ENCODE measurements at regions not wholly inside any gene's neighbourhood (a gene's known extent, or its start where the extent isn't known, plus 50 kb on each side); places are given as distances from the start of the nearest gene placed in this dataset.

DNA sequence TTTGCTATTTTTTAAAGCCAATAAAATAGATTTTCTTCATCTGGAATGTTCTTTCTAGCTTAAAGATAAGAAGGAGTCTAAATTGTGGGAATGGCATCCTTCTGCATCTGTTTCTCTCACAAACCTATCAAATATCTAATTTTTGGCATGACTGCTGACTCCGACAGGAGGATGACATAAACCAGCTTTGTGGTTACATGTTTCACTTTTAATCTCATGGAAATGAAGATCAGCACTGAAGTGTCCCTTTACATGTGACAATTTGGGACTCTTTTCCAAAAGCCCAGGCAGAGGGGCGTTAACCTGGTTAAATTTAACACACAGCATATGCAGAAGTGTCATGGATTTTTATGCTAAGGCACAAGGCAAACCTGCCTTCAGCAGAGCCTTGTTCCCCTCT, 694.7 kb downstream of the ARHGAP15 start:
- no peaks in the 10 kb centered on the region for H3K36me3 ChIP-seq
- H3K4me1 ChIP-seq, result no peaks in the 10 kb centered on the region
- H3K27ac ChIP-seq, result no peak overlapping the region
- no peaks in the 10 kb centered on the region for H3K27me3 ChIP-seq
- no peak overlapping the region for H3K4me3 ChIP-seq
- DNase-seq (ENCODE audit: low spot score), result no peak
- no peaks in the 10 kb centered on the region for H3K9me3 ChIP-seq
- TF ChIP-seq, protein P1, sequence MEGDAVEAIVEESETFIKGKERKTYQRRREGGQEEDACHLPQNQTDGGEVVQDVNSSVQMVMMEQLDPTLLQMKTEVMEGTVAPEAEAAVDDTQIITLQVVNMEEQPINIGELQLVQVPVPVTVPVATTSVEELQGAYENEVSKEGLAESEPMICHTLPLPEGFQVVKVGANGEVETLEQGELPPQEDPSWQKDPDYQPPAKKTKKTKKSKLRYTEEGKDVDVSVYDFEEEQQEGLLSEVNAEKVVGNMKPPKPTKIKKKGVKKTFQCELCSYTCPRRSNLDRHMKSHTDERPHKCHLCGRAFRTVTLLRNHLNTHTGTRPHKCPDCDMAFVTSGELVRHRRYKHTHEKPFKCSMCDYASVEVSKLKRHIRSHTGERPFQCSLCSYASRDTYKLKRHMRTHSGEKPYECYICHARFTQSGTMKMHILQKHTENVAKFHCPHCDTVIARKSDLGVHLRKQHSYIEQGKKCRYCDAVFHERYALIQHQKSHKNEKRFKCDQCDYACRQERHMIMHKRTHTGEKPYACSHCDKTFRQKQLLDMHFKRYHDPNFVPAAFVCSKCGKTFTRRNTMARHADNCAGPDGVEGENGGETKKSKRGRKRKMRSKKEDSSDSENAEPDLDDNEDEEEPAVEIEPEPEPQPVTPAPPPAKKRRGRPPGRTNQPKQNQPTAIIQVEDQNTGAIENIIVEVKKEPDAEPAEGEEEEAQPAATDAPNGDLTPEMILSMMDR (IDR thresholded peaks at IDR 0.05), result no peak

DNA sequence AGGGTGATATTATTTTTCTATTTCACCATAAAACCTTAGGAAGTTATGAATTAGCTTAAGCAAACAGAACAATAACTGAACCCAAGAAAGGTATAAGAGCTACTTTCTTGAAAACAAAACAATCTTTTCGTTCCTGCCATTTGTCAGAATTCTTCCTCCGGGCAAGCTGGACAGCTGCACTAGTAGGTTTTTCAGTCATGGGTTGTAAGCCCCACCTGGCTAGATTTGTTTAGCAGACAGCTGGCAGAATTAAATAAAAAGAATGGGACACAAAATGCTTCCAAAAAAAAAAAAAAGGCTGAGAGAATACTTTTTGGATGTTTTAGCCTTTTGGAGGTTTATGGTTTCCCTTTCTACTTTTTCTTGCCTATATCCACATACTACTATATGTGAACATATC, 694.1 kb downstream of the ARHGAP15 start:
- H3K9me3 ChIP-seq, result no peaks in the 10 kb centered on the region
- no peak overlapping the region for H3K4me3 ChIP-seq
- no peaks in the 10 kb centered on the region for H3K27me3 ChIP-seq
- TF ChIP-seq, protein P1 (IDR thresholded peaks at IDR 0.05), result no peak
- no peak for DNase-seq (ENCODE audit: low spot score)
- no peak overlapping the region for H3K27ac ChIP-seq
- H3K36me3 ChIP-seq, result no peaks in the 10 kb centered on the region
- no peaks in the 10 kb centered on the region for H3K4me1 ChIP-seq

DNA sequence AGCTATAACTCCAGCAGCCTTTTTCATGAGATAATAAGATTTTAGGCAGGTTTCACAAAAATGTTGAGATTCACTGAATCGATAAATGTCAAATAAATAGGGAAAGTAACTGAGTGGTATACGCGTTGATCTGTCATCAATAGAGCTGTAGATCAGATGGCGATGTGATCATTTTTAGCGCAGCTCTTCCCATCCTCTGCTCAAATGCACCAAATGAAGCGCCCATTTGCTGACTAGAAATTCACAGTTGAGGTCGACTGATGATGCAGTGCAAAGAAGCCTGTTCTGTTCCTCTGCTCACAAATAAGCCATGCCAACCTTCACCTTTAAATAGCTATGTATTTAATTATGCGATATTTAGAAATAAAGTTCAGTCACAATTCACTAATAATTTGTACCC, 693.5 kb downstream of the ARHGAP15 start:
- H3K4me1 ChIP-seq, result no peaks in the 10 kb centered on the region
- no peak for DNase-seq (ENCODE audit: low spot score)
- no peaks in the 10 kb centered on the region for H3K27me3 ChIP-seq
- TF ChIP-seq, protein P1 (IDR thresholded peaks at IDR 0.05), result no peak
- H3K27ac ChIP-seq, result no peak overlapping the region
- no peaks in the 10 kb centered on the region for H3K36me3 ChIP-seq
- H3K4me3 ChIP-seq, result no peak overlapping the region
- H3K9me3 ChIP-seq, result no peaks in the 10 kb centered on the region

DNA sequence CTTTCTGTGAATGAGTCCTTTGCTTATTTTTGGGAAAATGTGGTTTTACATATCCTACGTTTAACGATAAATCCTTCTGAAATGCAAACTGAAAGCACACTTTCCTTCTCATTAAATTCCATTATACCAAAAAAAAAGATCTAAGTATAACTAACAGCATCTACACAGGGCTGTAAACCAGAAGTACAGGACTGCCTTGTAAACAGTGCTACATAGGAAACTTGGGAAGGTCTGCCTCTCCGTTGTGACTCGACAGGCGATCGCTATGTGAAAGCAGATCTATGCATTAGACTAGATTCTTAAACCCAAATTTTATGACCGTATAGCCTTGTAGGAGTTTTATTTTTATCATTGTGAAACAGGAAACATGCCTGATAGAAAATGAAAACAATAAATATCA, 690.5 kb downstream of the ARHGAP15 start:
- TF ChIP-seq, protein P1 (IDR thresholded peaks at IDR 0.05), result no peak
- H3K27me3 ChIP-seq, result no peaks in the 10 kb centered on the region
- no peak for DNase-seq (ENCODE audit: low spot score)

DNA sequence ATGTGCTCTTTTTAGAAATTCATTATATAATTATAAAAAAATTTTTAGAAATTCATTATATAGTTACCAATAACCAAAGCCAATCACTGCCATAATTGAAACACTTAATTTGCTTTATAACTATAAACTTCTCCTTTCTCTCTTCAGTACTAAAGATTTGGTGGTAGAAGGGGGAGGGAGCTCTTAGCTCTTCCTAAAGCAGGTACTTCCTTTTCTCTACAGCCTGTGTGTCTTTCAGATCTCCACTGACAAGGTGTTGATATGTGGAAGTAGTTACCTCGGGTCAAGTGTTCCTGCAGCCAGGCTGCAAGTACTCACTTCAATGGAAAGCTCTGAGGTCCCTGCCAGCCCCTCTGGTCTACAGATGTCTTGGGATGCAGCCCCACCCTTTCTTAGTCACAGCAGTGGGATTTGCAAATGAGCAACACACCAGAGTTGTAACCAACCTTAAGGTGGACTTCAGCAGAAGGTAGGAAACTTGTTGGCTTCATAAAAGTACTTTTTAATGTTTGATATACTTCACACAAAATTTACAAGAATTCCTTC, 690.0 kb downstream of the ARHGAP15 start:
- no peak for DNase-seq (ENCODE audit: low spot score)
- H3K9me3 ChIP-seq, result no peaks in the 10 kb centered on the region
- no peaks in the 10 kb centered on the region for H3K4me1 ChIP-seq
- no peak overlapping the region for H3K27ac ChIP-seq
- no peaks in the 10 kb centered on the region for H3K27me3 ChIP-seq
- TF ChIP-seq, protein P1 (IDR thresholded peaks at IDR 0.05), result no peak
- H3K4me3 ChIP-seq, result no peak overlapping the region
- H3K36me3 ChIP-seq, result no peaks in the 10 kb centered on the region

More for the DNA sequence above, 690.5 kb downstream of the ARHGAP15 start:
- H3K4me3 ChIP-seq, result no peak overlapping the region
- H3K27ac ChIP-seq, result no peak overlapping the region
- H3K36me3 ChIP-seq, result no peaks in the 10 kb centered on the region
- H3K9me3 ChIP-seq, result no peaks in the 10 kb centered on the region
- H3K4me1 ChIP-seq, result no peaks in the 10 kb centered on the region
